DOHH2 (cell line): ENCODE measurements at regions not wholly inside any gene's neighbourhood (a gene's known extent, or its start where the extent isn't known, plus 50 kb on each side); places are given as distances from the start of the nearest gene placed in this dataset.

Source experiments
- H3F3A ChIP-seq: fragments of 200-600 bp; sonication (generic), shearing (Covaris generic); 2 replicates; pipeline ENCODE4 v1.6.0; 2016; ENCODE audit warnings: antibody characterized with exemption, mild to moderate bottlenecking; ENCODE audit not compliant: control insufficient read depth, insufficient read depth
- H3K27ac ChIP-seq: fragments of 200-600 bp; sonication (generic); 2 replicates; pipeline ENCODE4 v1.5.1; 2014; ENCODE audit warnings: low read depth, mild to moderate bottlenecking, low read length, moderate library complexity
- H3K27me3 ChIP-seq: fragments of 200-600 bp; sonication (generic); 2 replicates; pipeline ENCODE4 v1.6.1; 2014; ENCODE audit warnings: mild to moderate bottlenecking, low read length, mixed read lengths; ENCODE audit not compliant: control insufficient read depth
- H3K36me3 ChIP-seq: fragments of 200-600 bp; sonication (generic); 2 replicates; pipeline ENCODE4 v1.6.1; 2014; ENCODE audit warnings: mild to moderate bottlenecking, low read length, moderate library complexity, mixed read lengths; ENCODE audit not compliant: control insufficient read depth
- H3K4me1 ChIP-seq: fragments of 200-600 bp; sonication (generic); 2 replicates; pipeline ENCODE4 v1.6.1; 2014; ENCODE audit warnings: mild to moderate bottlenecking, low read length, mixed read lengths; ENCODE audit not compliant: control insufficient read depth
- H3K4me2 ChIP-seq: fragments of 200-600 bp; sonication (generic); 2 replicates; pipeline ENCODE4 v1.6.0; 2014; ENCODE audit warnings: mild to moderate bottlenecking, low read length, moderate library complexity
- H3K4me3 ChIP-seq: fragments of 200-600 bp; sonication (generic); 2 replicates; pipeline ENCODE4 v1.5.1; 2014; ENCODE audit warnings: mild to moderate bottlenecking, low read length, mixed read lengths
- H3K79me2 ChIP-seq: fragments of 200-600 bp; sonication (generic); 2 replicates; pipeline ENCODE4 v1.6.1; 2014; ENCODE audit warnings: mild to moderate bottlenecking, low read length, mixed read lengths; ENCODE audit not compliant: control insufficient read depth
- H3K9me2 ChIP-seq: fragments of 200-600 bp; sonication (generic); replicated peaks from 2 replicates; pipeline ENCODE4 v1.6.1; 2014; ENCODE audit warnings: mild to moderate bottlenecking, low read length, mixed read lengths; ENCODE audit not compliant: control insufficient read depth
- H3K9me3 ChIP-seq: fragments of 200-600 bp; sonication (generic); 2 replicates; pipeline ENCODE4 v1.6.1; 2014; ENCODE audit warnings: antibody characterized with exemption, low read length, mixed read lengths; ENCODE audit not compliant: control insufficient read depth, insufficient read depth
- H4K20me1 ChIP-seq: fragments of 200-600 bp; sonication (generic); 2 replicates; pipeline ENCODE4 v1.6.0; 2014; ENCODE audit warnings: low read depth, mild to moderate bottlenecking, antibody characterized with exemption, low read length, moderate library complexity; ENCODE audit not compliant: control insufficient read depth, insufficient read depth
- CTCF ChIP-seq: fragments of 200-600 bp; sonication (generic); IDR thresholded peaks from one replicate; pipeline ENCODE4 v1.5.1; 2014; ENCODE audit warnings: antibody characterized with exemption, mild to moderate bottlenecking, low read depth, low read length; ENCODE audit not compliant: poor library complexity, severe bottlenecking
- EZH2phosphoT487 ChIP-seq: fragments of 200-600 bp; sonication (generic); IDR thresholded peaks from 2 replicates; pipeline ENCODE4 v1.6.1; 2017; ENCODE audit warnings: borderline replicate concordance, mild to moderate bottlenecking, antibody characterized with exemption, low read length, moderate library complexity, mixed read lengths

DNA sequence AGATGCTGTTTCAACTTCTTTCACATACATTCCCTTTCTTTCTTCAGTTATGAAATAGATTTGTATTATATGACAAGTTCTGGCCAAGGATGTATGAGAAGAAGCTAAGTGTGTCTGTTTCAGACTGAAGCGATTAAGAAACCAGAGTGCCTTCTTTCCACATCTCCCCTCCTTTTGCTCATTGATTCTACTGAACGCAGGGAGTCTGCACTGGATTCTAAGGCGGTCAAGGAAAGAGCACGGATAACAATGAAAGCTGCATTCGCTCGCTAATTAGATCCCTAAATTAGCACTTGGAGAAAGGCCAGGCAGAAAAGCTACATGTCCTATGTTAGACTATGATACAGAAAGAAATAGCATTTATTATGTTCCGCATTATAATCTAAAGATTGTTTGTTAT lies 267.7 kb downstream of the HAO1 start:
- Histone ChIP-seq H3K27ac (no peak overlapping the region), H3K4me2 (no peak overlapping the region), H4K20me1 (no peaks in the 10 kb centered on the region), H3K9me3 (no peaks in the 10 kb centered on the region), H3K36me3 (no peaks in the 10 kb centered on the region), H3F3A (no peaks in the 10 kb centered on the region), H3K9me2 (no peaks in the 10 kb centered on the region), H3K79me2 (no peaks in the 10 kb centered on the region), H3K27me3 (no peaks in the 10 kb centered on the region), H3K4me3 (no peak overlapping the region), H3K4me1 (no peaks in the 10 kb centered on the region)
- no peak for TF ChIP-seq EZH2phosphoT487
- no peak for TF ChIP-seq CTCF

DNA sequence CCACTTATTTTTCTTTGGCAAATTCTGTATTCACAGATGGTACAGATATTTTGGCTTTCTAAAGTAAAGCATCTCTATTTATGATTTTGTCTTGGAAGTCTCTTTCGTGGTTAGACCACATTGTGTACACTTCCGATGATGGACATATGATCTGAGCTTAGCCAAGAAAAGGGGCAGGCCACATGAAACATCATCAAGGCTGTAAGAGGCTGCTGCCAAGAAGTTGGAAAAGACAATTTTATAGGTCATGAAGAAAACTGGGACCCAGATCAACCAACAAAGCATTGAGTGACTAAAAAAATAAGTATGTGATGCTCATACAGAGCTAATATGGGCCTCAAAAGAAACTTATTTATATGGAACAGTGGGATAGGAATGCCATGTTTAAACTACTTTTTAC lies 266.4 kb downstream of the HAO1 start:
- H3K27me3 ChIP-seq: no peaks in the 10 kb centered on the region

DNA sequence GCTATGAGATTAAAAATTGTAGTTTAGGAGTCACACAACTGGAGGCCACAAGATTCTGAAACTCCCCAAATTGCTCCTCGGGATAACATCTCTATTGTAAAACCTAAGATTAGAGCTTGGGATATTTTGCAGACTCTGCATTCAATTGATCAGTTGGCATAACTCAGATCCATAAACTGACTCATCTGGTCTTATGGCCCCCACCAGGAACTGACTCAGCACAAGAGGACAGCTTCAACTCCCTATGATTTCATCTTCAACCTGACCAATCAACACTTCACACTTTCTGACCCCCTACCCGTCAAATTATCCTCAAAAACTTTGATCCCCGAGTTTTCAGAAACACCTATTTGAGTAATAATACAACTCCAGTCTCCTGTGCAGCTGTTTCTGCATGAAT lies 257.3 kb downstream of the HAO1 start:
- Histone ChIP-seq H3K4me3 (no peak overlapping the region), H3K36me3 (no peaks in the 10 kb centered on the region), H3K4me1 (peaks cover 3% of the 10 kb centered on the region; the same call in 1 of the 2 replicates), H3F3A (no peaks in the 10 kb centered on the region), H3K79me2 (no peaks in the 10 kb centered on the region), H3K27ac (no peak overlapping the region), H4K20me1 (no peaks in the 10 kb centered on the region), H3K9me3 (no peaks in the 10 kb centered on the region), H3K27me3 (no peaks in the 10 kb centered on the region), H3K4me2 (no peak overlapping the region), H3K9me2 (no peaks in the 10 kb centered on the region)
- TF ChIP-seq CTCF: no peak
- no peak for TF ChIP-seq EZH2phosphoT487

More for the DNA sequence above, 266.4 kb downstream of the HAO1 start:
- no peaks in the 10 kb centered on the region for H3K9me2 ChIP-seq
- H3F3A ChIP-seq: no peaks in the 10 kb centered on the region
- H3K4me3 ChIP-seq: no peak overlapping the region
- no peaks in the 10 kb centered on the region for H4K20me1 ChIP-seq
- H3K79me2 ChIP-seq: no peaks in the 10 kb centered on the region
- no peak overlapping the region for H3K4me2 ChIP-seq
- no peaks in the 10 kb centered on the region for H3K36me3 ChIP-seq
- no peaks in the 10 kb centered on the region for H3K4me1 ChIP-seq
- H3K27ac ChIP-seq: no peak overlapping the region
- H3K9me3 ChIP-seq: no peaks in the 10 kb centered on the region
- TF ChIP-seq EZH2phosphoT487 (no peak), CTCF (no peak)

GRCh38 chr20:7687065-7687464 lies 253.2 kb downstream of the HAO1 start:
- H3K4me2 ChIP-seq: no peak overlapping the region
- no peaks in the 10 kb centered on the region for H3K79me2 ChIP-seq
- H4K20me1 ChIP-seq: no peaks in the 10 kb centered on the region
- H3K9me2 ChIP-seq: no peaks in the 10 kb centered on the region
- H3K4me3 ChIP-seq: no peak overlapping the region
- H3K36me3 ChIP-seq: no peaks in the 10 kb centered on the region
- no peaks in the 10 kb centered on the region for H3K4me1 ChIP-seq
- no peaks in the 10 kb centered on the region for H3F3A ChIP-seq
- H3K9me3 ChIP-seq: peaks cover 4% of the 10 kb centered on the region; the same call in 1 of the 2 replicates
- H3K27ac ChIP-seq: no peak overlapping the region
- TF ChIP-seq EZH2phosphoT487 (no peak), CTCF (no peak)
- H3K27me3 ChIP-seq: no peaks in the 10 kb centered on the region
